ENCODE measurements at regions not wholly inside any gene's neighbourhood (a gene's known extent, or its start where the extent isn't known, plus 50 kb on each side); places are given as distances from the start of the nearest gene placed in this dataset.

- no peaks in the 10 kb centered on the region for H3K27me3 Mint-ChIP-seq
- no peak overlapping the region for H3K4me3 Mint-ChIP-seq
- no peaks in the 10 kb centered on the region for H3K9me3 Mint-ChIP-seq
- H3K4me1 Mint-ChIP-seq, result peaks cover 0 to 2% (median 0%) of the 10 kb centered on the region in 3 donors
- no peak overlapping the region for H3K27ac Mint-ChIP-seq
- H3K36me3 Mint-ChIP-seq, result no peaks in the 10 kb centered on the region
Observed at GRCh38 chr2:144936442-144936841, 416.5 kb upstream of the ZEB2 start.

- Mint-ChIP-seq H3K27me3 (no peaks in the 10 kb centered on the region), H3K27ac (no peak overlapping the region), H3K4me3 (no peak overlapping the region), H3K36me3 (no peaks in the 10 kb centered on the region), H3K4me1 (peaks cover 0 to 2% (median 0%) of the 10 kb centered on the region in 3 donors), H3K9me3 (no peaks in the 10 kb centered on the region)
Observed at GRCh38 chr2:144935736-144936135, 415.8 kb upstream of the ZEB2 start.

GRCh38 chr2:144935191-144935590, 415.3 kb upstream of the ZEB2 start:
- H3K36me3 Mint-ChIP-seq, result no peaks in the 10 kb centered on the region
- H3K4me3 Mint-ChIP-seq, result no peak overlapping the region
- H3K4me1 Mint-ChIP-seq, result peaks cover 0 to 2% (median 0%) of the 10 kb centered on the region in 3 donors
- H3K27me3 Mint-ChIP-seq, result no peaks in the 10 kb centered on the region
- H3K9me3 Mint-ChIP-seq, result no peaks in the 10 kb centered on the region
- no peak overlapping the region for H3K27ac Mint-ChIP-seq

- Mint-ChIP-seq H3K4me3 (no peak overlapping the region), H3K36me3 (no peaks in the 10 kb centered on the region), H3K27ac (no peak overlapping the region), H3K9me3 (peaks cover 3 to 13% (median 7%) of the 10 kb centered on the region in 3 donors), H3K27me3 (no peaks in the 10 kb centered on the region), H3K4me1 (peaks cover 0 to 2% (median 0%) of the 10 kb centered on the region in 3 donors)
Observed at GRCh38 chr2:144931960-144932359, 412.0 kb upstream of the ZEB2 start.

- Mint-ChIP-seq H3K4me1 (peaks cover 0 to 2% (median 0%) of the 10 kb centered on the region in 3 donors), H3K27me3 (no peaks in the 10 kb centered on the region), H3K27ac (no peak overlapping the region), H3K4me3 (no peak overlapping the region), H3K36me3 (peaks cover 1% of the 10 kb centered on the region), H3K9me3 (peaks cover 3 to 13% (median 7%) of the 10 kb centered on the region in 3 donors)
Observed at GRCh38 chr2:144931480-144931879, 411.6 kb upstream of the ZEB2 start.

- H3K4me1 Mint-ChIP-seq, result peaks cover 3 to 7% (median 6%) of the 10 kb centered on the region in 3 donors
- no peak overlapping the region for H3K27ac Mint-ChIP-seq
- peaks cover 5 to 13% (median 7%) of the 10 kb centered on the region in 3 donors for H3K9me3 Mint-ChIP-seq
- peaks cover 3% of the 10 kb centered on the region for H3K36me3 Mint-ChIP-seq
- H3K4me3 Mint-ChIP-seq, result no peak overlapping the region
- H3K27me3 Mint-ChIP-seq, result no peaks in the 10 kb centered on the region
Observed at GRCh38 chr2:144927429-144927828, 407.5 kb upstream of the ZEB2 start.

- Mint-ChIP-seq H3K27me3 (no peaks in the 10 kb centered on the region), H3K36me3 (peaks cover 3% of the 10 kb centered on the region), H3K4me3 (no peak overlapping the region), H3K27ac (no peak overlapping the region), H3K4me1 (peaks cover 3 to 8% (median 7%) of the 10 kb centered on the region in 3 donors), H3K9me3 (peaks cover 5 to 13% (median 7%) of the 10 kb centered on the region in 3 donors)
Observed at GRCh38 chr2:144925886-144926285, 406.0 kb upstream of the ZEB2 start.

- H3K27ac Mint-ChIP-seq, result no peak overlapping the region
Observed at GRCh38 chr2:144924827-144925226, 404.9 kb upstream of the ZEB2 start.

GRCh38 chr2:144922519-144922918, 402.6 kb upstream of the ZEB2 start:
- H3K4me1 Mint-ChIP-seq, result peaks cover 3 to 8% (median 7%) of the 10 kb centered on the region in 3 donors
- H3K4me3 Mint-ChIP-seq, result peak overlapping the region in 1 of 4 donors; percentile 44
- peaks cover under 1 to 3% (median 2%) of the 10 kb centered on the region in 3 donors for H3K9me3 Mint-ChIP-seq
- no peaks in the 10 kb centered on the region for H3K27me3 Mint-ChIP-seq
- H3K27ac Mint-ChIP-seq, result no peak overlapping the region
- H3K36me3 Mint-ChIP-seq, result peaks cover 3% of the 10 kb centered on the region

More at GRCh38 chr2:144924827-144925226, 404.9 kb upstream of the ZEB2 start:
- Mint-ChIP-seq H3K4me3 (no peak overlapping the region), H3K9me3 (peaks cover 5 to 10% (median 7%) of the 10 kb centered on the region in 3 donors), H3K4me1 (peaks cover 3 to 8% (median 7%) of the 10 kb centered on the region in 3 donors), H3K27me3 (no peaks in the 10 kb centered on the region), H3K36me3 (peaks cover 3% of the 10 kb centered on the region)

- no peak overlapping the region for H3K4me3 Mint-ChIP-seq
- peaks cover 3 to 8% (median 7%) of the 10 kb centered on the region in 3 donors for H3K4me1 Mint-ChIP-seq
- H3K36me3 Mint-ChIP-seq, result no peaks in the 10 kb centered on the region
- H3K9me3 Mint-ChIP-seq, result peaks cover 0 to 3% (median 0%) of the 10 kb centered on the region in 3 donors
- H3K27ac Mint-ChIP-seq, result no peak overlapping the region
- H3K27me3 Mint-ChIP-seq, result no peaks in the 10 kb centered on the region
Observed at GRCh38 chr2:144920755-144921530, 401.0 kb upstream of the ZEB2 start.

GRCh38 chr2:144914622-144915318, 394.9 kb upstream of the ZEB2 start:
- H3K27me3 Mint-ChIP-seq, result peaks cover 2% of the 10 kb centered on the region
- peaks cover 0 to 3% (median 0%) of the 10 kb centered on the region in 3 donors for H3K9me3 Mint-ChIP-seq
- peaks cover 1% of the 10 kb centered on the region for H3K36me3 Mint-ChIP-seq
- H3K4me3 Mint-ChIP-seq, result no peak overlapping the region
- H3K27ac Mint-ChIP-seq, result no peak overlapping the region
- peaks cover 0 to 1% (median 0%) of the 10 kb centered on the region in 3 donors for H3K4me1 Mint-ChIP-seq

GRCh38 chr2:144914113-144914512, 394.2 kb upstream of the ZEB2 start:
- no peak overlapping the region for H3K4me3 Mint-ChIP-seq
- peaks cover 0 to 1% (median 0%) of the 10 kb centered on the region in 3 donors for H3K4me1 Mint-ChIP-seq
- H3K27ac Mint-ChIP-seq, result no peak overlapping the region
- H3K36me3 Mint-ChIP-seq, result peaks cover 1% of the 10 kb centered on the region
- peaks cover 2% of the 10 kb centered on the region for H3K27me3 Mint-ChIP-seq
- peaks cover 0 to under 1% (median 0%) of the 10 kb centered on the region in 3 donors for H3K9me3 Mint-ChIP-seq

GRCh38 chr2:144912206-144912605, 392.3 kb upstream of the ZEB2 start:
- Mint-ChIP-seq H3K9me3 (peaks cover 0 to 2% (median 0%) of the 10 kb centered on the region in 3 donors), H3K27me3 (peaks cover 2% of the 10 kb centered on the region), H3K4me3 (no peak overlapping the region), H3K4me1 (peaks cover 0 to 1% (median 0%) of the 10 kb centered on the region in 3 donors), H3K36me3 (peaks cover 4% of the 10 kb centered on the region), H3K27ac (no peak overlapping the region)

GRCh38 chr2:144905956-144906355, 386.0 kb upstream of the ZEB2 start:
- H3K27ac Mint-ChIP-seq, result no peak overlapping the region
- peaks cover 3% of the 10 kb centered on the region for H3K27me3 Mint-ChIP-seq
- H3K9me3 Mint-ChIP-seq, result peaks cover 0 to 6% (median 0%) of the 10 kb centered on the region in 3 donors
- no peaks in the 10 kb centered on the region for H3K4me1 Mint-ChIP-seq
- H3K36me3 Mint-ChIP-seq, result peaks cover 3% of the 10 kb centered on the region
- H3K4me3 Mint-ChIP-seq, result no peak overlapping the region

- Mint-ChIP-seq H3K4me1 (no peaks in the 10 kb centered on the region), H3K9me3 (peaks cover 0 to 6% (median 0%) of the 10 kb centered on the region in 3 donors), H3K27me3 (peaks cover 1% of the 10 kb centered on the region), H3K4me3 (no peak overlapping the region), H3K27ac (no peak overlapping the region), H3K36me3 (peaks cover 4% of the 10 kb centered on the region)
Observed at GRCh38 chr2:144904612-144905011, 384.7 kb upstream of the ZEB2 start.
